NCI-H446 (cell line): ENCODE measurements at regions not wholly inside any gene's neighbourhood (a gene's known extent, or its start where the extent isn't known, plus 50 kb on each side); places are given as distances from the start of the nearest gene placed in this dataset.
"Not testable (repeated sequence)": the region's sequence is repeated elsewhere in the genome, so short reads cannot be mapped to it uniquely, and the experiment has no call there.

Experiments used
- DNase-seq, 2 experiments: peaks; one replicate each; lab custom pipeline; 2025; lab: John Stamatoyannopoulos, UW

GRCh38 chr3:153442799-153443487 lies 280.9 kb downstream of the RAP2B start:
- no peak for DNase-seq

DNA sequence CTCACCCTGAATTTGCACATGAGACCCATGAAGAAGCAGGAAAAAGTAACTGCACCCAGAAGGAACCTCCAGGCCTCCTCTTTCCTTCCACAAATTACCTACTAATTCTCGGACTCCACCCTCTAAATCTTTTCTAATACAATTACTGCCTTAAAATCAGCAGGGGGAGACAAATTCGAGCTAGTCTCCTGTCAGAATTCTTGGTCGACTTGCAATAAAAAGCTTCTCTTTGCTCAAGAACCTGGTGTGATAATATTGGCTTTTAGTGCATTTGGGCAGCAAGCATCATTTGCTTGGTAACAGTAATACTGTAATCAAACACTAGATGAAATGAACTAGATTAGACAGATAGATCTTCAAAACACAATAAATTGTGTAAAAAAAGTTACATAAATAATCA lies 281.9 kb downstream of the RAP2B start:
- DNase-seq, result no peak

DNA sequence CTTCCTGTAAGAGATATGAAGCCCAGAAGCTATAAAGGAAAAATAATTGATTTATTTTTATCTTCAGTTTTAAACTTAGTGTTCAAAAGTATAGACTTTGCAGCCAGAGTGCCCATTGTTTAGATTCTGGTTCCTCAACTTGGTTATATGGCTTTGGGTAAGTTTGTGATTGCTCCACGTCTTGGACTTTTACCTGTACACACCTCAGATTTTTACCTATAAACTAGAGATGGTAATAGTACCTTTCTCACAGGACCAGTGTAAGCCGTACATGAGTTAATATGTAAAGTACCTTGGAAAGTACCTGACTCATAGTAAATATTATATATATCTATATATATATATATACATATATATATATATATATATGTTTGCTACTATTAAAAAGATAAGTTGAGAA lies 283.8 kb downstream of the RAP2B start:
- DNase-seq, result no peak

GRCh38 chr3:153448151-153448829 lies 286.3 kb downstream of the RAP2B start:
- DNase-seq, result no peak

DNA sequence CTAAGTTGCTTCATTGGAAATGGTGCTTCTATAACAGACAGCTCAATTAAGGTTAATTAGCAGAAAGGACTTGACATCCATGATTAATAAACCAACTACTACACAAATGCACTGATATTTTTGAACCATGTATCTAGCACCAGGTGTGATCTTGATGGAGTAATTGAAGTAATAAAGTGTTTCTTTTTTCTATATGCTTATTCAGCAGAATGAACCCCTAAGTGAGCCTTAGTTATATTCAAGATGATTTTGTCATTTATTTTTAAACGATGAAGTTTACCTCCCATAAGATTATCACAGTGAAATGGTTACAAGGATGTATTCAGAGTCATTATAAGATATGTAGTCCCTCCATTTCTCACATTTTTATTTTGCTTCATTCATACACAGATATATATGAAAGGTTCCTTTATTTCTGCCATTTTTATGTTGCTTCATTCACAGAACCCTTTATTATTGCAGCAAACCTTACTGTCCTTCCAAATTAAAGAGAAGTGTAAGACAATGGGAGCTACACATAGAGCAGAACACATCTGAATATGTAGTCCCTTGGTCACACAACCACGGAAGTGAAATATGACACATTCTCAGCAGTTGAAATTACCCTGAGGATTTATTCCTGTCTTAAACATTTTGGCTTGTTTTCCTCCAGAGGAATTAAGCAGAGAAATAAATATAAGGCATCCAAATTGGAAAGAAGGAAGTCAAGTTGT lies 295.0 kb downstream of the RAP2B start:
- DNase-seq, result no peak

GRCh38 chr3:153458881-153459280 lies 296.9 kb downstream of the RAP2B start:
- no peak for DNase-seq

- no peak for DNase-seq
These were observed 300.5 kb downstream of the RAP2B start for GRCh38 chr3:153462545-153462944.

DNA sequence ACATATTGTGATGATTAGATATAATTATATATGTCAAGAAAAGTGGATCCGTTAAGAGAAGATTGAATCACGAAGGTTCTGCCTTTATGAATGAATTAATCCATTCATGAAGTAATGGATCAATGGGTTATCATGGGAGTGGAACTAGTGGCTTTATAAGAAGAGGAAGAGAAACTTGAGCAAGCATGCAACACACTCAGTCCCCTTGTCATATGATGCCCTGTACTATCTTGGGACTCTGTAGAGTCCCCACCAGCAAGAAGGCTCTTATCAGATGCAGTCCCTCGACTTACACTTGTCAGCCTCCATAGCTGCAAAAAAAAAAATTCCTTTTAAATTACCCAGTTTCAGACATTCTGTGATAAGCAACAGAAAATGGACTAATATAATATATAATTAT lies 301.9 kb downstream of the RAP2B start:
- DNase-seq, result no peak

- no peak for DNase-seq
These were observed 307.1 kb downstream of the RAP2B start for GRCh38 chr3:153469162-153469561.

- DNase-seq, result no peak
These were observed 322.8 kb downstream of the RAP2B start for GRCh38 chr3:153484842-153485241.

DNA sequence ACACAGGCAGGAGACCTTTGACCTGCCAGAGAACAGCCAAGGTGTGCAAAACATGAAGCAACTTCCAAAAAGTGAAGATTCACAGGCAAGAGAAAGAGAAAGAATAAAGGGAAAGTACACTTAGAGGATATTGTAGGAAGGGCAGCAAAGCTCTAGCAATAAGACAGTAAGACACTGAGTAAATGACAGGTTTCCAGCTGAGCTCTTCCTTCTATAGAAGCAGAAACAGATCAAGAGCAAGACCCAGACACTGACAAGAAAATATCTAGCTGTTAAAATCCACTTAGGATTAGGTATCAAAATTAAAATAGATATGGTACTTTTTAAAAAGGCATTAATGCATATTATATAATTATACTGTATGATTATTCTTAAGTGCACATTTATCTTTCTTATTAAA lies 333.4 kb downstream of the RAP2B start:
- DNase-seq, result no peak

GRCh38 chr3:153502682-153503081 lies 340.7 kb downstream of the RAP2B start:
- DNase-seq, result no peak

- no peak for DNase-seq
These were observed 341.8 kb downstream of the RAP2B start for GRCh38 chr3:153503873-153504272.

DNA sequence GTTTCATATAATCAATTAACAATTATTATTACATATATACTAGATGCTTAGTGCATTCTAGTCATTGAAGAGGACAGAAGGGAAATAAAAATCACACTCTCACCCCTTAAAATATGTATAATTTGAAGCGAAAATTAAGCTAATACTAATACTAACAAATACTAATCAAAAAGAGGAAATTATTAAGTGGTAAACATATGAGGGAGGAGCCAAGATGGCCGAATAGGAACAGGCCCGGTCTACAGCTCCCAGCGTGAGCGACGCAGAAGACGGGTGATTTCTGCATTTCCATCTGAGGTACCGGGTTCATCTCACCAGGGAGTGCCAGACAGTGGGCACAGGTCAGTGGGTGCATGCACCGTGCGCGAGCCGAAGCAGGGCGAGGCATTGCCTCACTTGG lies 344.2 kb downstream of the RAP2B start:
- not testable (repeated sequence) for DNase-seq

GRCh38 chr3:153506686-153507085 lies 344.7 kb downstream of the RAP2B start:
- DNase-seq, result not testable (repeated sequence)

DNA sequence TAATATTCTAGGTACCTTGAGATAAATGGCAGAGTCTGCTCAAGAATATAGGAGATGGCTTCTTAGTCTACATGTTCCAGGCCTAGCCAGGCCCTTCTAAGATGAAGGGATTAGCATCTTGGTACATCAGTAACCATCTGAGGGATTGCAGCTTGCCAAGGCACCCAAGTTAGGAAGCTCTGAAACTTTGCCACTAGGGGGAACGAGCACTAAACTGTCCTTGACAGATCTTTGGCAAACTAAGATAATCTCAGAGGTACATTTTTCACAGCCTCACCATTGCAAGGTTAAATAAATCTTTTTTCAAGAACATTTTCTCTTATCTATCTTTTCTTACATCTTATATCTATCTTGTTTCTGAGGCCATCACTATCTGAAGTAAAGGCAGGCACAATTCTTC lies 351.2 kb downstream of the RAP2B start:
- DNase-seq, result no peak

DNA sequence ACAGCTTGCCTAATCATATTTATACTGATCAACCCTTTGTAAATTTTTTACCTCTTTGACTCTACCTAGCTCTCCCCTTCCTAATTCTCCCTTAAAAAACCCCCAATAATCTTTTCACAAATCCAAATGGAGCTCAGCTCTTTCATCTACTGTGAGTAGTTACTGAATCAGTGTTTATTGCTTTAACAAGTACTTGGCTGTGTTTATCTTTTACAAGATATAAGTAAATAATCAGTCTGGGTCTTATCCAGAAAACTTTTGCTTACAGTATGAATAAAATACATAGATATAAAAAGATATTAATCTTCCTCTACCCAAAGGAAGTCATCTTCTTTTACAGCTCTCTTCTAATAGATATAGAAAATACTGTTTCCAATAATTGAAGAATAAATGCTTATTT lies 366.4 kb downstream of the RAP2B start:
- DNase-seq, result no peak

GRCh38 chr3:153539263-153539662 lies 377.2 kb downstream of the RAP2B start:
- DNase-seq, result no peak

DNA sequence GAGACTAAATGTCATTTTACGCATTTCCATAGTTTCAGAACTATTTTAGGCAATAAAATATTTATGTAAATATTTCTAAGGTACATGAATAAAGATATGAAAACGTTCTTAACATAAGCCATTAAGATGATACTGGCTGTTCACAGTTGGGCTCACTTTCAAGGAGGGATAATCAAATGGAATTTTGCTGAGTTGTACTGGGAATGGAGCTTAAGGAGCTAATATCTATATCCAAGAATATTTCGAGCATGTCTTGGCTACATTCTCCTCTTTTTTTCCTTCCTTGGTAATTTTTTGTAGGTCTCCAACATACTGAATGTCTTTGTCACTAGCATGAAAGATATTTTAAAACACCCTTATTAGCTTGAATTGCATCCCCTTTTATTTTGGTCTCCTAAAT lies 383.4 kb downstream of the RAP2B start:
- DNase-seq, result no peak

DNA sequence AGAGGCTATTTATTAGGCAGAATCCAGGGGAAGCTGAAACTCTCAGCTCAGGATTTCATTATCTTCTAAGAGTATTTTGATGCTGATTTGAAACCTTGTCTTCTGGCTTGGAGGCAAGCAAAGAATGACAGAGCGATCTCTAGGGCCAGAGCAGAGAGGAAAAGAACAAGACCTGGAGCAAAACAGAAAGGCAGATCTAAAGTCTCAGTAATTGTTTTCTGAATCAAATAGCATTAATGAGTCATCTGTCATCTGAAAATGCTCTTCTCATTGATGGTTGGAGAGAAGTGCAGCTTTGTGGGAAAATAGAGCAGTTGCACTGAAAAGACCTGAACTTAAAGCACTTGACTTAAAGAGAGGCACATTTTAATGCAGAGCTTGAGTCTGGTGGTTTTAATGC lies 385.9 kb downstream of the RAP2B start:
- DNase-seq, result no peak

GRCh38 chr3:153549686-153550085 lies 387.7 kb downstream of the RAP2B start:
- not testable (repeated sequence) for DNase-seq

DNA sequence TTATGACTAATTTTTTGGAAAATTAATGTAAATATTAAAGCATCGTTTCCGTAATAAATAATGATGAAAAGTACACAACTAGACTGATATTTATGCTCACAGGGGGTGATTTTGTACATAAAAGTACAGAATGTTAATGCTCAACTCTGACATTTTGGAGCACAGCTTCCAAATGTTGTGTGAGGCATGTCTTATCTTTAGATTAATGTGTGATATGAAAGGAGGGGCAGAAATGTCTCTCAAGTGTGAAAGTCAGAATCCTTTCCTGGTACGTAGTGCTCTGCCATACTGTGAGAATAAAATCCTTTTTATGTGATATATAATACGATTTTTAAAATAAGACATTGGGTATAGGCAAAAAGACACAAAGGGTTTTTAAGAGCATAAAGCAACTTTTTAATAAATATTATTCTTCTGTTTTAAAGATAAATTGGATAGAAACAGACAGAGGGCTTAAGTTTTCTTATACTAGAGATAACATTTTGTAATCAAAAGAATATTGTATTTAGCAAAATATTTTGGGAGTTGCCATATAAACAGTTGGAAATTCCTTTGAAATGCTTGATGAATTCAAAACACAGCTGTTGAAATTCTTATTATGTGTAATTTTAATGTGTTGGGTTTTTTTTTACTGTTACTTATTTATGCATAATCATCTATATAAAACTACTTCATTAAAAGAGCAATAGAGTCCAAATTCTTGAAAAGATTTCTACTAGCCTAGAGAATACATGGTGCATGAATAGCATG lies 389.7 kb downstream of the RAP2B start:
- no peak for DNase-seq
